ENCODE measurements at regions not wholly inside any gene's neighbourhood (a gene's known extent, or its start where the extent isn't known, plus 50 kb on each side); places are given as distances from the start of the nearest gene placed in this dataset.

GRCh38 chr17:36867716-36868341 is 69.4 kb upstream of the LHX1 start (continued):
- no peak for TF ChIP-seq ZFP30 (CRISPR knock-in tag; IDR thresholded peaks at IDR 0.05)
- no peak for TF ChIP-seq ZC3H10 (CRISPR knock-in tag; IDR thresholded peaks at IDR 0.05)
- no peak for TF ChIP-seq ZNF8 (CRISPR knock-in tag; IDR thresholded peaks at IDR 0.05)
- TF ChIP-seq ARNTL (CRISPR knock-in tag; IDR thresholded peaks at IDR 0.05; ENCODE audit: borderline replicate concordance, low read depth): no peak

GRCh38 chr17:36868777-36869176 is 68.5 kb upstream of the LHX1 start:
- ATAC-seq: no peak
- TF ChIP-seq ZNF70 (CRISPR knock-in tag; IDR thresholded peaks at IDR 0.05) (no peak), ZC3H10 (CRISPR knock-in tag; IDR thresholded peaks at IDR 0.05) (no peak), ARNTL (CRISPR knock-in tag; IDR thresholded peaks at IDR 0.05; ENCODE audit: borderline replicate concordance, low read depth) (no peak), BACH2 (CRISPR knock-in tag; IDR thresholded peaks at IDR 0.05; ENCODE audit: borderline replicate concordance) (no peak), GLIS3 (CRISPR knock-in tag; IDR thresholded peaks at IDR 0.05) (no peak), ESRRG (CRISPR knock-in tag; IDR thresholded peaks at IDR 0.05) (no peak), OSR1 (CRISPR knock-in tag; IDR thresholded peaks at IDR 0.05) (no peak), ZNF565 (CRISPR knock-in tag; conservative IDR thresholded peaks at IDR 0.05; ENCODE audit: low read depth) (no peak), SNAI2 (CRISPR knock-in tag; IDR thresholded peaks at IDR 0.05) (no peak)
- TF ChIP-seq, protein P1, sequence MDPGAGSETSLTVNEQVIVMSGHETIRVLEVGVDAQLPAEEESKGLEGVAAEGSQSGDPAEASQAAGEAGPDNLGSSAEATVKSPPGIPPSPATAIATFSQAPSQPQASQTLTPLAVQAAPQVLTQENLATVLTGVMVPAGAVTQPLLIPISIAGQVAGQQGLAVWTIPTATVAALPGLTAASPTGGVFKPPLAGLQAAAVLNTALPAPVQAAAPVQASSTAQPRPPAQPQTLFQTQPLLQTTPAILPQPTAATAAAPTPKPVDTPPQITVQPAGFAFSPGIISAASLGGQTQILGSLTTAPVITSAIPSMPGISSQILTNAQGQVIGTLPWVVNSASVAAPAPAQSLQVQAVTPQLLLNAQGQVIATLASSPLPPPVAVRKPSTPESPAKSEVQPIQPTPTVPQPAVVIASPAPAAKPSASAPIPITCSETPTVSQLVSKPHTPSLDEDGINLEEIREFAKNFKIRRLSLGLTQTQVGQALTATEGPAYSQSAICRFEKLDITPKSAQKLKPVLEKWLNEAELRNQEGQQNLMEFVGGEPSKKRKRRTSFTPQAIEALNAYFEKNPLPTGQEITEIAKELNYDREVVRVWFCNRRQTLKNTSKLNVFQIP (CRISPR knock-in tag; IDR thresholded peaks at IDR 0.05; ENCODE audit: borderline replicate concordance, low read depth): no peak

DNA sequence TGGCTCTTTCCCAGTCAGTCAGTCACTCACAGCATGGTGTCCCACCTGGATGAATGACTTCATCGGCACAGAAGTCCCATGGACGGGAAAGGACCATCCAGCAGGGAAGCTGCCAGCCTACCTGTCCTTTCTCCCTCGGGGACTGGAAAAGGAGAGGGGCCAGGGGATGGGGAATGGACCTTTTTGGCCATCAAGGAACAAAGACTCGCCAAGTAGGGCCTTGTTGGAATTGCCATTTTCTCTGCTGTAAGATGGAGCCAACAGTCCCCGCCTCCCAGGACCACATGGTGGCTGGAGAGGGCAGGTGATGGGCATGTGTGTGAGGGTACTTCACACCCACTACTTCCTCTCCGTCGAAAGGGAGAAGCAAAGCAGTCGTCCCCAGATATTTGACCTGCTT is 67.8 kb upstream of the LHX1 start:
- TF ChIP-seq TCF4 (CRISPR knock-in tag; IDR thresholded peaks at IDR 0.05; ENCODE audit: borderline replicate concordance): no peak
- TF ChIP-seq CSDC2 (CRISPR knock-in tag; IDR thresholded peaks at IDR 0.05): no peak
- TF ChIP-seq ZFP3 (CRISPR knock-in tag; IDR thresholded peaks at IDR 0.05): no peak
- no peak for TF ChIP-seq PATZ1 (CRISPR knock-in tag; IDR thresholded peaks at IDR 0.05; ENCODE audit: borderline replicate concordance)
- TF ChIP-seq ZC3H10 (CRISPR knock-in tag; IDR thresholded peaks at IDR 0.05): no peak
- TF ChIP-seq ISL1 (CRISPR knock-in tag; IDR thresholded peaks at IDR 0.05): no peak
- TF ChIP-seq GLIS3 (CRISPR knock-in tag; IDR thresholded peaks at IDR 0.05): no peak
- TF ChIP-seq TSHZ2 (CRISPR knock-in tag; IDR thresholded peaks at IDR 0.05): no peak
- no peak for TF ChIP-seq SNAI2 (CRISPR knock-in tag; IDR thresholded peaks at IDR 0.05)
- TF ChIP-seq, protein P2, sequence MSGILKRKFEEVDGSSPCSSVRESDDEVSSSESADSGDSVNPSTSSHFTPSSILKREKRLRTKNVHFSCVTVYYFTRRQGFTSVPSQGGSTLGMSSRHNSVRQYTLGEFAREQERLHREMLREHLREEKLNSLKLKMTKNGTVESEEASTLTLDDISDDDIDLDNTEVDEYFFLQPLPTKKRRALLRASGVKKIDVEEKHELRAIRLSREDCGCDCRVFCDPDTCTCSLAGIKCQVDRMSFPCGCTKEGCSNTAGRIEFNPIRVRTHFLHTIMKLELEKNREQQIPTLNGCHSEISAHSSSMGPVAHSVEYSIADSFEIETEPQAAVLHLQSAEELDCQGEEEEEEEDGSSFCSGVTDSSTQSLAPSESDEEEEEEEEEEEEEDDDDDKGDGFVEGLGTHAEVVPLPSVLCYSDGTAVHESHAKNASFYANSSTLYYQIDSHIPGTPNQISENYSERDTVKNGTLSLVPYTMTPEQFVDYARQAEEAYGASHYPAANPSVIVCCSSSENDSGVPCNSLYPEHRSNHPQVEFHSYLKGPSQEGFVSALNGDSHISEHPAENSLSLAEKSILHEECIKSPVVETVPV (CRISPR knock-in tag; IDR thresholded peaks at IDR 0.05): no peak
- TF ChIP-seq BACH2 (CRISPR knock-in tag; IDR thresholded peaks at IDR 0.05; ENCODE audit: borderline replicate concordance): no peak
- TF ChIP-seq ZNF565 (CRISPR knock-in tag; conservative IDR thresholded peaks at IDR 0.05; ENCODE audit: low read depth): no peak
- TF ChIP-seq, protein P3, sequence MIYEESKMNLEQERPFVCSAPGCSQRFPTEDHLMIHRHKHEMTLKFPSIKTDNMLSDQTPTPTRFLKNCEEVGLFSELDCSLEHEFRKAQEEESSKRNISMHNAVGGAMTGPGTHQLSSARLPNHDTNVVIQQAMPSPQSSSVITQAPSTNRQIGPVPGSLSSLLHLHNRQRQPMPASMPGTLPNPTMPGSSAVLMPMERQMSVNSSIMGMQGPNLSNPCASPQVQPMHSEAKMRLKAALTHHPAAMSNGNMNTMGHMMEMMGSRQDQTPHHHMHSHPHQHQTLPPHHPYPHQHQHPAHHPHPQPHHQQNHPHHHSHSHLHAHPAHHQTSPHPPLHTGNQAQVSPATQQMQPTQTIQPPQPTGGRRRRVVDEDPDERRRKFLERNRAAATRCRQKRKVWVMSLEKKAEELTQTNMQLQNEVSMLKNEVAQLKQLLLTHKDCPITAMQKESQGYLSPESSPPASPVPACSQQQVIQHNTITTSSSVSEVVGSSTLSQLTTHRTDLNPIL (CRISPR knock-in tag; IDR thresholded peaks at IDR 0.05; ENCODE audit: low read depth): no peak
- no peak for TF ChIP-seq ESRRG (CRISPR knock-in tag; IDR thresholded peaks at IDR 0.05)
- TF ChIP-seq OSR1 (CRISPR knock-in tag; IDR thresholded peaks at IDR 0.05): no peak
- ATAC-seq: no peak
